ENCODE measurements at regions not wholly inside any gene's neighbourhood (a gene's known extent, or its start where the extent isn't known, plus 50 kb on each side); places are given as distances from the start of the nearest gene placed in this dataset.
"Not testable (repeated sequence)": the region's sequence is repeated elsewhere in the genome, so short reads cannot be mapped to it uniquely, and the experiment has no call there.

GRCh38 chr14:22282417-22282816 lies 306.6 kb downstream of the DAD1 start (continued):
- TF ChIP-seq, protein P1, sequence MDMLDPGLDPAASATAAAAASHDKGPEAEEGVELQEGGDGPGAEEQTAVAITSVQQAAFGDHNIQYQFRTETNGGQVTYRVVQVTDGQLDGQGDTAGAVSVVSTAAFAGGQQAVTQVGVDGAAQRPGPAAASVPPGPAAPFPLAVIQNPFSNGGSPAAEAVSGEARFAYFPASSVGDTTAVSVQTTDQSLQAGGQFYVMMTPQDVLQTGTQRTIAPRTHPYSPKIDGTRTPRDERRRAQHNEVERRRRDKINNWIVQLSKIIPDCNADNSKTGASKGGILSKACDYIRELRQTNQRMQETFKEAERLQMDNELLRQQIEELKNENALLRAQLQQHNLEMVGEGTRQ (IDR thresholded peaks at IDR 0.05), result no peak
- no peak for TF ChIP-seq NFE2L2 (conservative IDR thresholded peaks at IDR 0.05; ENCODE audit: low read length)
- TF ChIP-seq RFX5 (IDR thresholded peaks at IDR 0.05), result no peak
- TF ChIP-seq RNF2 (IDR thresholded peaks at IDR 0.05; ENCODE audit: borderline replicate concordance, low read depth), result no peak
- TF ChIP-seq ZNF302 (CRISPR knock-in tag; IDR thresholded peaks at IDR 0.05), result no peak

- POLR2A ChIA-PET; H3K9me3 ChIP-seq; DNase-seq (ENCODE audit: low read depth in 1 of 2, low spot score in 1 of 2); H3K27ac ChIP-seq; H3K4me3 ChIP-seq; ATAC-seq; H3K4me2 ChIP-seq; H3K4me1 ChIP-seq; FAIRE-seq: not testable (repeated sequence)
- CTCF ChIA-PET, result interaction anchor here (1.8 kb wide), 1 partner anchor 38 kb away, joined by 7 read pairs; no protein-coding TSS in a partner anchor
- 78% methylated on average over 7 of the region's 7 CpGs for whole genome bisulfite sequencing (ENCODE audit: missing lambda C conversion rate)
These were observed 307.6 kb downstream of the DAD1 start for GRCh38 chr14:22281447-22281874.

- Histone ChIP-seq H3K4me3 (no peak overlapping the region), H3K4me1 (peaks cover 8% of the 10 kb centered on the region; the same call in 2 of the 3 replicates), H3K9me3 (no peaks in the 10 kb centered on the region), H3K27ac (no peak overlapping the region), H3K4me2 (no peak overlapping the region)
- DNase-seq (ENCODE audit: low read depth in 1 of 2, low spot score in 1 of 2) (no peak), ATAC-seq (no peak), FAIRE-seq (no peak)
- WGBS (ENCODE audit: missing lambda C conversion rate), result 60% methylated on average over 5 of the region's 5 CpGs
- CTCF ChIA-PET, result interaction anchor here (0.8 to 1.8 kb wide), 4 partner anchors 21 to 95 kb away, joined by 3 to 7 read pairs (median 4); no protein-coding TSS in a partner anchor
- no peak for TF ChIP-seq ZC3H11A (IDR thresholded peaks at IDR 0.05)
- no peak for TF ChIP-seq EHMT2 (IDR thresholded peaks at IDR 0.05; ENCODE audit: low read depth)
- TF ChIP-seq, protein P1 (IDR thresholded peaks at IDR 0.05), result no peak
- POLR2A ChIA-PET, result no interaction called here
These were observed 308.3 kb downstream of the DAD1 start for GRCh38 chr14:22280497-22281316.

GRCh38 chr14:22276913-22277816 lies 311.9 kb downstream of the DAD1 start:
- 19% methylated on average over 4 of the region's 4 CpGs for WGBS (ENCODE audit: missing lambda C conversion rate)
- FAIRE-seq, result peak; percentile 63
- Histone ChIP-seq H3K27ac (no peak overlapping the region), H3K4me1 (no peaks in the 10 kb centered on the region), H3K9me3 (no peaks in the 10 kb centered on the region), H3K4me2 (no peak overlapping the region), H3K4me3 (no peak overlapping the region)
- CTCF ChIA-PET, result interaction anchor here (0.6 to 2.7 kb wide), 20 partner anchors 9 to 639 kb away, joined by 3 to 18 read pairs (median 3); no protein-coding TSS in a partner anchor
- peak in 1 of 2 experiments; percentile 25 for DNase-seq (ENCODE audit: low read depth in 1 of 2, low spot score in 1 of 2)
- POLR2A ChIA-PET, result no interaction called here
- ATAC-seq, result no peak
- TF ChIP-seq RCOR1 (IDR thresholded peaks at IDR 0.05; ENCODE audit: low read depth, low read length) (no peak), E2F6 (IDR thresholded peaks at IDR 0.05; ENCODE audit: borderline replicate concordance, low read depth) (no peak), FOSB (CRISPR knock-in tag; IDR thresholded peaks at IDR 0.05) (no peak), EHMT2 (IDR thresholded peaks at IDR 0.05; ENCODE audit: low read depth) (no peak), RFX5 (IDR thresholded peaks at IDR 0.05) (no peak), CHD4 (IDR thresholded peaks at IDR 0.05; ENCODE audit: borderline replicate concordance) (no peak), EHF (CRISPR knock-in tag; IDR thresholded peaks at IDR 0.05) (no peak), MAFK (IDR thresholded peaks at IDR 0.05; ENCODE audit: partially characterized antibody) (peak; percentile 85), HES2 (IDR thresholded peaks at IDR 0.05) (no peak), TFCP2L1 (CRISPR knock-in tag; IDR thresholded peaks at IDR 0.05) (no peak), CBX2 (IDR thresholded peaks at IDR 0.05; ENCODE audit: borderline replicate concordance, low read depth) (no peak), ZSCAN20 (CRISPR knock-in tag; IDR thresholded peaks at IDR 0.05) (no peak), CBX8 (IDR thresholded peaks at IDR 0.05) (no peak), POLR2AphosphoS2 (conservative IDR thresholded peaks at IDR 0.05; ENCODE audit: low read length) (no peak), SREBF2 (IDR thresholded peaks at IDR 0.05) (no peak), NR3C1 (IDR thresholded peaks at IDR 0.05) (no peak), PHF8 (IDR thresholded peaks at IDR 0.05; ENCODE audit: borderline replicate concordance, low read depth) (no peak)
- TF ChIP-seq, protein P2, sequence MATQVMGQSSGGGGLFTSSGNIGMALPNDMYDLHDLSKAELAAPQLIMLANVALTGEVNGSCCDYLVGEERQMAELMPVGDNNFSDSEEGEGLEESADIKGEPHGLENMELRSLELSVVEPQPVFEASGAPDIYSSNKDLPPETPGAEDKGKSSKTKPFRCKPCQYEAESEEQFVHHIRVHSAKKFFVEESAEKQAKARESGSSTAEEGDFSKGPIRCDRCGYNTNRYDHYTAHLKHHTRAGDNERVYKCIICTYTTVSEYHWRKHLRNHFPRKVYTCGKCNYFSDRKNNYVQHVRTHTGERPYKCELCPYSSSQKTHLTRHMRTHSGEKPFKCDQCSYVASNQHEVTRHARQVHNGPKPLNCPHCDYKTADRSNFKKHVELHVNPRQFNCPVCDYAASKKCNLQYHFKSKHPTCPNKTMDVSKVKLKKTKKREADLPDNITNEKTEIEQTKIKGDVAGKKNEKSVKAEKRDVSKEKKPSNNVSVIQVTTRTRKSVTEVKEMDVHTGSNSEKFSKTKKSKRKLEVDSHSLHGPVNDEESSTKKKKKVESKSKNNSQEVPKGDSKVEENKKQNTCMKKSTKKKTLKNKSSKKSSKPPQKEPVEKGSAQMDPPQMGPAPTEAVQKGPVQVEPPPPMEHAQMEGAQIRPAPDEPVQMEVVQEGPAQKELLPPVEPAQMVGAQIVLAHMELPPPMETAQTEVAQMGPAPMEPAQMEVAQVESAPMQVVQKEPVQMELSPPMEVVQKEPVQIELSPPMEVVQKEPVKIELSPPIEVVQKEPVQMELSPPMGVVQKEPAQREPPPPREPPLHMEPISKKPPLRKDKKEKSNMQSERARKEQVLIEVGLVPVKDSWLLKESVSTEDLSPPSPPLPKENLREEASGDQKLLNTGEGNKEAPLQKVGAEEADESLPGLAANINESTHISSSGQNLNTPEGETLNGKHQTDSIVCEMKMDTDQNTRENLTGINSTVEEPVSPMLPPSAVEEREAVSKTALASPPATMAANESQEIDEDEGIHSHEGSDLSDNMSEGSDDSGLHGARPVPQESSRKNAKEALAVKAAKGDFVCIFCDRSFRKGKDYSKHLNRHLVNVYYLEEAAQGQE (IDR thresholded peaks at IDR 0.05), result no peak
